ENCODE measurements at regions not wholly inside any gene's neighbourhood (a gene's known extent, or its start where the extent isn't known, plus 50 kb on each side); places are given as distances from the start of the nearest gene placed in this dataset.

DNA sequence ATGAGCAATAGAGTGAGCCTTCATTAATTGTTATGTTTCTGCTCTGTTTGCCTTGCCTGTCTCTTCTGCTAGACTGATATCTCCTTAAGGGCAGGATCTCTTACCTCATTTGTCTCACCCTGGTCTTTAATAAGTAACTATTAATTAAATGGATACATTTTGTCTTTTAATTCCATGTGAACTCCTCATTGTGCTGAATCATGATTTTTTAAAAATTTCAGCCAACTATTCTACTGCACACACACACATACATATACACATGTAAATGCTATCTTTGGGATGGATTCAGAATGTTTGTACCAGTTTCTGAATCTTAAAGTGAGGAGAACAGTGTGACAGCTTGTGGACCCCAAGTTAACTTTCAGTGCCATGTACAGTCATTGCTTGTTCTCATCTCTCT is 731.1 kb upstream of the MAP3K7 start:
- DNase-seq = no peak

DNA sequence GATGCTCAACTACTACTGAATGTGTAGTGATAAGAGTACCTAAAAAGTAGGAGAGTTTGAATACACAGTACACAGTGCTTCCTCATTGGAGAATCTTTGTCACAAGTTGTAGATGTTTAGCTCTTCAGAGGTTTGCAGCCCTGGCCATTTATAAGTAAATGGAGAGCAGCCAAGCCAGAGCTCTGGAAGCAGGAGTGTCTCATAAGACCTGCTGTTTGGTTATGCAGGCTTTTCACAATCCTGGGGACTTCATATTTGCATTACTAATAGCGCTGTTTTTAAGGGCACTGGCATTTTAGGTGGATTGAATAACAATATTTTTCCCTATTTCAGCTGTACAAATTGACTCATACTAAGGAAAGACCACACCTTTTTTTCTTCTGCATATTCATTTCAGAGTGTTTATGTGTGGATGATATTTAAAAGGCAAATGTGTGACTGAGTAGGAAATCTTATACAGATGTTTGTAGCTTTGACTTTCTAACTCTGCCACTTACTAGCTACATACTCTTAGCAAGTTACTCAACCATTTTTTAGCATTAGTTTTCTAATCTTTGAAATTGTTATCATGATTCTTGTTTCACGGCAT is 730.5 kb upstream of the MAP3K7 start:
- no peak for DNase-seq

DNA sequence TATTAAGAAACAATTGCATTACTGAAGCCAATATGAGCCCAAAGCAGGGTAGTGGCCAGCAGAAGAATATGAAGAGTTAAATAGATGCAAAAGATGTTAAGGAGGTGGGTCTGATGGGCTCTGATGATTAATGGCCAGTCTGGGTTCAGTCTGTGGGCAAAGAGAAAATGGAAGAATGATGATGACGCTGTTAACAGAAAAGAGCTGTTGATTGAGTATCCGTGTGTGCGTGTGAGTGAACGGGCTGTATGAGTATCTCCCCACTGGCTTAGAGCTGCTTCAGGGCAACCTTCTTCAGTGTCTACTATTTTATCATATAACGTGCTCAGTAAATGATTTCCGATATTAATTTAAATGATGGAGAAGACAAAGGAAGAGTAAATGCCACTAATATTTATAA is 723.3 kb upstream of the MAP3K7 start:
- DNase-seq = no peak

DNA sequence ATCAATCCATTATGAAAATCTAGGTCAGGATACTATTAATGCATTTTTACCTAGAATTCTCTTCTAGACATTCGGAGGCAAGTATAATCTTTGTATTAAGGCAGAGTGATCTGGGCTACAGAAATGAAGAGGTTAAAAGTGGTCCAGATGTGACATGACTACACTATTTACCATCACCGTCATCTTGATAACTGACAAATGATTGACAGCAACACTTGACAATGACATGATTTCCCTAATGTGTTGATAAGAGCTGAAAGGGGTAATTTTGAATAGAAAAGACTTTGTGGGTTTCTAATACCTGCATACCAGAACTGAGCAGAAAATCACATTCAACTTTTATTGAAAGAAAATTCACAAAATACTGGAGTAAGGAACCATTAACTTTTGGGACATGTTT is 718.9 kb upstream of the MAP3K7 start:
- DNase-seq = no peak

DNA sequence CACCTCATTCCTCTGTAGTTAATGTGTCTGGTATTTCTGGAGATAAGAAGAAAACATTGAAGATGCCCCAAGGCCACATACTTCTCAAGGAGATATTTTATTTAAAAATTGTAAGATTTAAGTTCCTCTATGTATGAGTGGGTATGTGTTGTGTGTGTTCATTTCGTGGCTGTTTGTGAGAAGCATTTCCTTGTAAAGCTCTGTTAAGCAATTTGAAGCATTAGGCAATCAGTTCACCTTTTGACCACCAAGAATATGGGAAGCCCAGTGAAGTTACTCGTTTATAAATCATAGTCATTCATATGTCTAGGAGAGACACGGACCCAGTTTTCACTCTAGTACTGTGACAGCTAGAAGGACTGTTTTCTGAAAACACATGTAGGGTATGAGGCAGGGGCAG is 717.6 kb upstream of the MAP3K7 start:
- DNase-seq = no peak

DNA sequence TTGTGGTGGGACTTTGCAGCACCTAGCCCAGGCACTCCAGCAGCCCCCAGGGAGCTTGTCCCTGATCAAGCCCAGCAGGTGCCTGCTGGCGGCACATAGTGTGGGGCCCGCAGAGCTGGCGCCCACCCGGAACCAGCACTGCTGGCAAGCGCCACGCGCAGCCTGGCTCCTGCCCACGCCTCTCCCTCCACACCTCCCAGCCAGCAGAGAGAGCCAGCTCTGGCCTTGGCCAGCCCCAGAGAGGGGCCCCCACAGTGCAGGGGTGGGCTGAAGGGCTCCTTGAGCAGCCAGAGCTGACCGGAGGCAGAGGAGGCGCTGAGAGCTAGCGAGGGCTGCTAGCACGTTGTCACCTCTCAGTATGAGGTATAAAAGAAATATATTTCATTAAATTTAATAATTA is 716.5 kb upstream of the MAP3K7 start:
- DNase-seq = no peak

DNA sequence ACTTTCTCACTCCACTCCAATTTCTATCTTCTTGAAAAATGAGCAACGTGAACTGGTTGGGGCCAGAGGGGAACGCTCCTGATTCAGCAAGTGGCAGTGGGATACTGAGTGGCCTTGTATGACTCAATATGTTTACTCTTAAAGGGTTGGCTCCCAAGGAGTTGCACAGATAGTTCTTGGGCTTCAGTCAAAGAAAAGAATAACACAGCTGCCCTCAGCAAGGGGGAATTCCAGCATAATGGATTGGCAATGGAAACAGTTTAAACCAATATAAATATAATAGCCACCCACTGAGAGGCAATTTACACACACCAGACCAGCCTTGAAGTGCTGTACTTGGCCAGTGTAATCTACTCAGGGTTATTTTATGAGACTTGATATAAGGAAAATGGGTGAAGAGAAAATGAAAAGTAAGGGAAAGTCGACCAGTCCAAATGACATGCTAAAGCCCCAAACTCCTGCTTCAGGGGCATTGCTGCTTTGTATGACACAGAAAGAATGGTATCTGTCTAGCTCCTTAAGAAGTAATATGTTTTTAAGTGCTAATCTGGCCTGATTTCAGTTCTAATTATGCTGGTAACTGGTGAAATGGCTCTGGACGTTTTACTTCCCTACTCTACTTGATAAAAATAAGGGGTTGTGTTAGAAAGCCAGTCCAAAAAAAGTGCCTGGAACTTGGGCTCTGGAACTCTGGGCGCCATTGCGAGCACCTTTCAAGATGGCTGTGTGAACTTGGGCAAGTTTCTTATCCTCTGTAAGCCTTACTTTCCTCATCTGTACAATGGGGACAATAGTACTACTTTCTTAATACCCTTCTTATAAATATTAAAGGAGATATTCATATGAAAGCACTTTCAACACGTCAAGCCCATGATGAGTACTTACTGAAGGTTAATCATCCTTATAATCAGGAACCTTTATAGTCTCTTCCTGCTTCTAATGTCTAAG is 712.9 kb upstream of the MAP3K7 start:
- no peak for DNase-seq

DNA sequence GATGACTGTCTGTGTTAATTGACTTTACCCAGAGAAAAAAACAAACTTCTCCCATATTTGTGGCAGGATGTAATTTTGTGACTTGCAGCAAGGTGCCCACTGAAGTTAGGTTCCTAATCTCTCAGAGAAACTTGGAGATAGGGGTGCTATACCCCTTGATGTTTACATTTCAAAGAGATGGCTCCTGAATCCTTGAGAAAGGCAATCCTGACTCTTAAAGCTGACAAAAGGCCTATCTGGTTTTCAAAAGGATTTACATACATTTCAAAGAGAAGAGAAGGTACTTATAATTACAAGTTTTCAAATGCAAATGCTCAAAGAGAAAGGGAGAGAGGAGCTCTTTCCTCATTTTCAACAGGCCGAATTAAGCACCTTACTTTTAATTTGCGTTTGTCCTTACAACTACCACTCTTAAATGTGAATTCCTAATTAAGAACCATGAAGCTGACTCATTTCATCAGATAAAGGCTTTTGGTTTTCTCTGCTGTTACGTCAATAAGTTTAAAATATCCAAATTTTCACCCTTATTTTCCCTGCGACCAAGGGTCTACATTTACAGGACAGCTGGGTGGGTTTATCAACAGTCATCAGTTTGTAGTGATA is 711.8 kb upstream of the MAP3K7 start:
- no peak for DNase-seq

DNA sequence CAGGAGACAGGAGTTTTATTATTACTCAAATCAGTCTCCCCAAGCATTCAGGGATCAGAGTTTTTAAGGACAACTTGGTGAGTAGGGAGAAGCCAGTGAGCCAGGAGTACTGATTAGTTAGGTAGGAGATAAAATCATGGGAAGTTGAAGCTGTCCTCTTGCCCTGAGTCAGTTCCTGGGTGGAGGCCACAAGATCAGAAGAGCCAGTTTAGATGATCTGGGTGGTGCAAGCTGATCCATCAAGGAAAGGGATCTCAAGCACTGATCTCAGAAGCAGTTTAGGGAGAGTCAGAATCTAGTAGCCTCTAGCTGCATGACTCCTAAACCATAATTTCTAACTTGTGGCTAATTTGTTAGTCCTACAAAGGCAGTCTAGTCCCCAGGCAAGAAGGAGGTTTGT is 706.5 kb upstream of the MAP3K7 start:
- no peak for DNase-seq

DNA sequence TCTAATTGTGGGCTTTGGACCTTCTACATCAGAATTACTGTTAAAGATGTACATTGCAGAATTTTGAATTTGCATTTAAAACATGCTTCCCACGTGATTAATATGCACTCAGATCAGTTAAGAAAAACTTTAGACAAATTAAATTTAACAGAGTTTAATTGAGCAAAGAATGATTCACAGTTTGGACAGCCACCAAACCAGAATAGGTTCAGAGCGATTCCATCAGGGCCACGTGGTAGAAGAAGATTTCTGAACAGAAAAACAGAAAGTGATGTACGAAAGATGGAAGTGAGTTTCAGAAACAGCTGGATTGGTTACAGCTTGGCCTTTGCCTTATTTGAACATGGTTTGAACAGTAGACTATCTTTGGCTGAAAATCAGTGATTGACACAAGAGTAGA is 704.2 kb upstream of the MAP3K7 start:
- no peak for DNase-seq

DNA sequence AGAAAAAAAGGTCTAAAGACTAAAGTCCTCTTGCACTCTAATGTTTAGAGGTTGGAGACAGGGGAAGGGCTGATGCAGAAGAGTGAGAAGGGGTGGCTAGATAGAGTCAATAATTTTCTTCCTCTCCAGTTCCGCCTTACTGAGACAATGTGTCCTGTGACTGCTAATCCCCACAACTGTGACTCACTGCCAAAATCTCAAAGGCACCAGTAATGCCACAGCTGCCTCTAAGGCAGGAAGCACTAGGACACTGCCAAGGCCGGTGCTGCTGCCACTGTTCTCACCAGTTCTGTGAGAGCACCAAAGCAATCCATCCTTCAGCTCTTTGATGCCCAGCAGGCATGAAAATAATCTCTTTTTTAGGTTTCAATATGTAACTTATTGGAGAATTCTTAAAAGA is 701.9 kb upstream of the MAP3K7 start:
- no peak for DNase-seq

DNA sequence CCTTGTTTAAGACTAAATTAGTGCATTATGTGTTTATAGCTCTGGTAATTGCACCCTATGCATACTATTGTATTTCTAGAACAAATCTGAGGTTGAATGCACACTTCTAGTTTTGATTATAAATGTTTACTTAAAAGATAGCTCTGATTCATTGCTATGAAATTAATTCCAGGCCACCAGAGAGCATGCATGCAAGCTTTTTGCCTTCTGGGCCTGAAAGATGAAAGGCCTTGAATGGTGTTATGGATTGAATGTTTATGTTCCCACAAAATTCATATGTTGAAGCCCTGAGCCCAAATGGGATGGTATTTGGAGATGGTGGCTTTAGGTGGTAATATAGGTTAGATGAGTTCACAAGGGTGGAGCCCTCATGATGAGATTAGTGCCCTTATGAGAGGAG is 695.0 kb upstream of the MAP3K7 start:
- DNase-seq = no peak

DNA sequence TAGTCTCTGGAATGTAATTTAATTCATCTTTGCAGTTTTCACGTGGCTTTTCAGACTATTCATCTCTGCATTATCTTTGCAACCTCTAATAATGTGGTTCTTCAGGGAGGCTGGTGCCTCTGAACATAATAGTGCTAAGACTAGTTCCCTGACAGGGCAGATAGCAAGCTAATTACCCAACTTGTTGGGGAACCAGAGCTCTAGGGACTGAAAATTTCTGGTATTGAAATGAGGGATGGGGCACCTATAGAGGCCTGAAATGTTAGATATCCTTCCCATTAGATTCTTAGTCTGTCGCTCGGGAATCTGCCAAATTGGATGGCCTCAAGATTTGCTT is 693.6 kb upstream of the MAP3K7 start:
- DNase-seq = no peak

DNA sequence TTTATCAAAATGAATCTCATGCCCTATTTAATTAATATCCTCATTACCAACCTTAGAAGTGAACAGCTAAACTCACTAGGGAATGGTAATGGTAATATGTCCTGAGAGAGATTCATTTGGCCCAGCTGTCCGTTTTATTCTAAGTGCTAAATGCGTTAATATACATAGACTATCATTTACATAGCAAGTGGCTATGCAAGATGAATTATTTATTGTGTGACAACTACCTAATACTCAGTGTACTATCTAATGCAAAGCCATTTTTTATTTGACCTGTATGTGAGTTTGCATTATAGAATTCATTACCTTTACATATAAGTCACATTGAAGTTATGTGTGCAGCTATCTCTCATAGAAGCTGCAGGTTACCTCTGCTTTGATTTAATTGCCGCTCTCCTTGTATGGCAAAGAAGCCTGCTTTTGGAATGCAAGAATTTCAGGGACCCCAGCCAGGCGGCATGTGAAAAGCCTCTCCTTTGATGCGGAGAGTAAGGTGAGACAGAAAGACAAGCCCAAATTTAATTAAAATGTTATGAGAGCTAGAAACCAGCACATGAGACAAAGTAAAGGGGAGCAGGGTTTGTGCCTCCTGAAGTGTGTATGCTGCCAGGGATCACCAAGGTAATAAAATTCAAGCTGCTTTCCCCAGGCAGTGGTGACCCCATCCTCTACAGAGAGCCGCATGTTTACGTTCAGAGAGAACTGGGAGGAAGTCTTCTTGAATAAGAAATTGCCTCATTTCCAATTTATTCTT is 693.0 kb upstream of the MAP3K7 start:
- no peak for DNase-seq

DNA sequence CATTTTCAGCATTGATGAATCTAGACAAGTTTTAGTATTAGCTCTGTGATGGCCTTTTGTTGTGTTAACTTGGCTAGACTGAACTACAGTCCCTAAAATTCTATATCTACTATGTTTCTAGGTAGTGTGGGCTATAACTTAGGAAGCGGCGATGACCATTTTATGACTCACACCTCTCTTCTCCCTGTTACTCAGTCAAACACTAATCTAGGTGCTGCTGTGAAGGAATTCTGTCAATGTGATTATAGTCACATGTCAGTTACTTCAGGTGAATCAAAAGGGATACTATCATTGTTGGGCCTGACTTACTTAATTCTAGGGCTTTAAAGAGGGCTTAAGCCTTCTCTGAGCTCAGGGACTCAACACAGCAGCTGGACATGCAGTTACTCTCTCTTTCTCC is 691.5 kb upstream of the MAP3K7 start:
- DNase-seq = no peak

DNA sequence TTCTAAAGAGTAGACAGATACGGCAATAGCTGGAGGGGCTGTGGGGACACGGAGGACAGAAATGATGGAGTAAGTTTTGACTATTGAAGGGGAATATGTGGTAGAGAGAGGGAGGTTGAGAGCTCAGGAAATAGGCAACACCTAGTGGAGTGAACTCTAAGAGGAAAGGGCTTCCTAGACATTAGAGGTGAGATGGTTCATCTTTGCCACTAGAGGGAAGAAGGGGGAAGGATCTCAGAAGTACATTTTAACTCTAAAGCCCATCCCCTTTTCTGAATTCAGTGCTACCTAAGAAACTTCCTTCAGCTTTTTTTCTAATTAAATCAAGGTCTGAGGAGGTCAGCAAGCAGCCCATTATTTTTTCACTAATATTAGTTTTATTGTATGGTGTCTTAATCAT is 689.4 kb upstream of the MAP3K7 start:
- DNase-seq = no peak

DNA sequence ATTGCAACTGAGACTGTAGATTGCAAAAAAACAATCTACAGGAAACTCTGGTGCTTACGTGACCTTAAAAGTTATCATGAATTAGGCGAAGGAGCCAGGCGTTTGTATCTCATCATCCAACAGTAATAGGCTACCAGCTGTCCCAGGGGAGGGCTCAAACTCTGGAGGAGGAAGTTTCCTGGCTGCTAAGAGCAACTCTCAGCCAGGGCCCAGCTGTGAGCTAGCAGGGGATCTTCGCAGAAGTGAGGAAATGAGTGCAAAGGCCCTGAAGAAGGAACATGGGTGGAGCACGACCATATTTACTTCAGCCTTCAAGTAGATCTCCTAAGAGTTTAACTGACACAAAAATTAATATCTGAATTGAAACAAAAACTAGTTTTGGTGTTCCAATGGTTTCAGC is 686.9 kb upstream of the MAP3K7 start:
- DNase-seq = no peak

DNA sequence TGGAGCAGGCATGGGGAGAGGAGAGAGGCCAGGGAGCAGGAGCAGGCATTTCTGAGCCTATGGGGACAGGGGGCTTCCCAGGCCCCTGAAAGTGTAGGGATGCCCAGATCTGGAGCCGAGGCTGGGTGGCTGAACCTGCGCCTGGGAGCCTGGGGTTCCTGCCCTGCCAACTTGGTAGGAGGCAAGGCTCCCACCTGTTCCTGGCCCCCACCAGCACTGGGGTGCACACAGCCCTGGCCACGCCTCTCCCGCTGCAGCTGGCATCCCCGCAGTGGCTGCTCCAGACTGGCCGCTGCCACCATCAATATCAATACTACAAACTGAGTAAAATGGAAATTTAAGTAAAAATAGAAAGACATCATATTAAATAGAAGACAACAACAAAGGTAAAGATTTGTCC is 684.9 kb upstream of the MAP3K7 start:
- no peak for DNase-seq

DNA sequence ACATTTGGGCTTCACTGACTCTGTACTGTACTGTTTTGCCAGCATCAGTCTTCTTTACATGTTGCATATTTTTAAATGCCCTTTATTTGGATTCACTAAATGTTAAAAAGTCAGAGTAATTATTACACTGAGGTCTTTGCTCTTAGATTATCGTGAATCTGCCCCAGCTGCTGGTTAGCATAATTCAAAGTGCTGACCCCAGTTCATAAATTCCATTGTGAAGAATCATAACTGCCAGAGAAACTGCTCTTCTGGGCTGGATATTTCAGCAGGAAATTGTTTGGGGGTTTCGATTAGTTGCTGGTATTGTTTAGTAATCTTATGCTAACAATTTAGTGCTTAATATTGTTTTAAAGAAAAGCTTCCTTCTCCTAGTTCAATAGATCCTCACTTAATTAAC is 682.1 kb upstream of the MAP3K7 start:
- DNase-seq = no peak

DNA sequence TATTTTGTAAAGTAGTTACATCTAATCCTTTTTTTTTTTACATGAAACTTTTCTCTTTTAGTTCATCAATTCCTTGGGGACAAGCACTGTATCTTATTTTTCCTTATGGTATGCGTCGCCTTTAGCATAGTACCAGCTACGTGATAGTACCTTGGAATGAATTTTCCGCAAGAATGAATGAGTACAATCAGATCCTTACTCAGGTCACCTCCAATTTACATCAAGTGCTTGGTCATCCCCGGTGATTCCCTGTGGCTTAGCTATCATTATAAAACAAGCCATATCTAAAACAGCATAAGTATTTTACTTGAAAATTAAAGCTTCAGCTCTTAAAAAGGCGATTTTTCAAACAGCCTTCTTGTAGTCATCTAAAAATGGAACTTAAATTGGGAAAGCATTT is 680.4 kb upstream of the MAP3K7 start:
- no peak for DNase-seq

DNA sequence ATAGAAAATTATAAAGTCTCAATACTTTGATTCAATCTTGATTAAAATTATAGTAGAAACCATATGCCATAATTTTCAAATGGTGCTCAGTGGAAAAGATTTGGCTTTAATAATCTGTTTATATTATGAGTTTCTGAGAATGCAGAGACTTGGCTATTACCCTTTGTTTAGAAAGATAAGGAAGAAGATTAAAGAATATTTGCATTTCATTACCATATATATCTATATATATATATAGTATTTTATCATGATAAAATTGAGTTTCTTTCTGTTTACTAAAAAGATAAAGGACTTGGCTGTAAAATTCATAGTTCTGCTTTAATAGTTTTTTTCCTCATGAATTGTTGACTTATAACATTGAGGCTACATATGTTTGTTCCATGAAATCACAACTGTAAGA is 679.3 kb upstream of the MAP3K7 start:
- no peak for DNase-seq

DNA sequence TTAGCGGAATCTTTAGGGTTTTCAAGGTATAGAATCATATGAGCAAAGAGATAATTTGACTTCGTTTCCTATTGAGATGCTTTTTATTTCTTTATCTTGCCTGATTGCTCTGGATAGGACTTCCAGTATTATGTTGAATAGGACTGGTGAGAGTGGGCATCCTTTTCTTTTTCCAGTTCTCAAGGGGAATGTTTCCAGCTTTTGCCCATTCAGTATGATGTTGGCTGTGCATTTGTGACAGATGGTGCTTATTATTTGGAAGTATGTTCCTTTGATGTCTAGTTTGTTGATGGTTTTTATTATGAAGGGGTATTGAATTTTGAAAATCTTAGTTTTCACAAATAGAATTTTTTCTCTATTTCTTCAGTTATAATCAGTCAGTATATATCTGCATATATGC is 656.6 kb upstream of the MAP3K7 start:
- DNase-seq = no peak

DNA sequence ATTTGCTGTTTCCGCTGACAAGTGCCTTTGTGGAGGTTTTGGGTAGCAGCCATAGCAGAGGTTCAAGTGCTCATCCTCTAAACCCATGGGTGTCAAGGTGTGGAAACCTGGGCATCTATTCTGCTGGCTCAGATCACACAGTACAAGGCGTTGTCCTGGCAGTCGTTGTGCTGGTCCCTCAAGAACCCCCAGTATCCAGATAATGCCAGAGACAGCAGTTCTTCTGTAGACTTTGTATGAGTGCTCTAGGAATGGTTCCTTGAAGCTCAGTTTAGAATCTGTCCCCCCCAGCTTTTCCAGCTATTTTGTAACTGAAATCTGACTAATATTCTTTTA is 655.7 kb upstream of the MAP3K7 start:
- DNase-seq = no peak
